Heart left ventricle (tissue), 16 donors: ENCODE measurements at regions not wholly inside any gene's neighbourhood (a gene's known extent, or its start where the extent isn't known, plus 50 kb on each side); places are given as distances from the start of the nearest gene placed in this dataset.

Source experiments
- ATAC-seq, 4 donors: fragments of 200-7000 bp; cut with Tn5 transposase; one replicate each; pipeline ENCODE4 v1.9.1; 2020 to 2022; ENCODE audit warnings: moderate library complexity in 4 of 4, mild to moderate bottlenecking in 3 of 4, moderate number of reproducible peaks in 1 of 4
- DNase-seq, 5 donors: peaks; one replicate each; pipeline ENCODE4 v3.0.0-alpha.2; 2020
- H3K27ac ChIP-seq, 12 donors: fragments of 200-600 bp; sonication (generic) in 4 of 12; one replicate each; pipeline versions ENCODE4 v1.5.0 to v1.8.0; 2016 to 2022; ENCODE audit warnings: mild to moderate bottlenecking in 2 of 12
- H3K27me3 ChIP-seq, 9 donors: fragments of 200-600 bp; sonication (generic) in 2 of 9; one replicate each; pipeline versions ENCODE4 v1.5.1 to v1.8.0; 2016 to 2022; ENCODE audit warnings: mild to moderate bottlenecking in 3 of 9
- H3K36me3 ChIP-seq, 9 donors: fragments of 200-600 bp; sonication (generic) in 2 of 9; one replicate each; pipeline versions ENCODE4 v1.5.0 to v1.8.0; 2018 to 2022; ENCODE audit warnings: mild to moderate bottlenecking in 2 of 9
- H3K4me1 ChIP-seq, 12 donors: fragments of 200-600 bp; sonication (generic) in 4 of 12; one replicate each; pipeline versions ENCODE4 v1.5.0 to v1.8.0; 2016 to 2022; ENCODE audit warnings: mild to moderate bottlenecking in 3 of 12
- H3K4me3 ChIP-seq, 12 donors: fragments of 200-600 bp; sonication (generic) in 4 of 12; one replicate each; pipeline versions ENCODE4 v1.5.0 to v1.8.0; 2017 to 2022; ENCODE audit warnings: mild to moderate bottlenecking in 9 of 12, moderate library complexity in 4 of 12
- H3K9me3 ChIP-seq, 12 donors: fragments of 200-600 bp; sonication (generic) in 4 of 12; one replicate each; pipeline versions ENCODE4 v1.5.0 to v1.8.0; 2016 to 2022; ENCODE audit warnings: mild to moderate bottlenecking in 1 of 12
- CTCF ChIP-seq, 12 donors: fragments of 200-600 bp; sonication (generic) in 4 of 12; IDR thresholded peaks; one replicate each; pipeline versions ENCODE4 v1.5.0 to v1.8.0; 2018 to 2022; ENCODE audit warnings: antibody characterized with exemption in 12 of 12, mild to moderate bottlenecking in 5 of 12
- POLR2A ChIP-seq, 2 donors: fragments of 450-650 bp; IDR thresholded peaks; one replicate each; pipeline ENCODE4 v1.6.1; 2017; ENCODE audit warnings: antibody characterized with exemption in 2 of 2, mild to moderate bottlenecking in 2 of 2, moderate library complexity in 2 of 2
- WGBS, 4 donors: extraction: QIAGEN DNeasy Blood & Tissue Kit in 2 of 4; methylation state at CpG; one replicate each; pipeline versions ENCODE4 v1.1.5 to v1.1.7; 2013 to 2018; 5-methylcytosine and 5-hydroxymethylcytosine counted together
- intact Hi-C, 10 donors: fragments of 100-400 bp; cut with DNase I; formaldehyde crosslinking; loops; one replicate each; pipeline versions ENCODE4 v1.11.1 to v1.14.2; 2022
- donor health status: ischemic (EF 13 %, LVEDD 7.1; RV severe dilation, severe dysfunction).
- donor health status: healthy with polysubstance abuse.
- donor health status: DM: no; HTN: yes; CAD: no.
- donor health status: DM: no; HTN: no; CAD: no.
- donor health status: ischemic (EF 25% LVEDD 6.9; RV normal size, moderate dysfunction).
- donor health status: ischemic (EF 25% LVEDD 5.7; RV mildly dilated, moderate dysfunction).
- donor health status: healthy.
- donor health status: DM: yes; HTN: yes; CAD: no.
- donor health status: ischemic (EF 35%, LVEDD 5.7; RV mildly dilated, moderate dysfunction).
- donor health status: nonischemic (EF 11% LVEDD 7.7; RV severe dilation, severe dysfunction).
- donor health status: DM: yes; HTN: yes; CAD: no.
- donor health status: PGD.
- donor health status: ischemic (EF 29% LVEDD 5.4; RV normal size, mild dysfunction).
- donor health status: nonischemic (EF 23%, LVEDD 6.1; RV moderate dilation, normal function).

DNA sequence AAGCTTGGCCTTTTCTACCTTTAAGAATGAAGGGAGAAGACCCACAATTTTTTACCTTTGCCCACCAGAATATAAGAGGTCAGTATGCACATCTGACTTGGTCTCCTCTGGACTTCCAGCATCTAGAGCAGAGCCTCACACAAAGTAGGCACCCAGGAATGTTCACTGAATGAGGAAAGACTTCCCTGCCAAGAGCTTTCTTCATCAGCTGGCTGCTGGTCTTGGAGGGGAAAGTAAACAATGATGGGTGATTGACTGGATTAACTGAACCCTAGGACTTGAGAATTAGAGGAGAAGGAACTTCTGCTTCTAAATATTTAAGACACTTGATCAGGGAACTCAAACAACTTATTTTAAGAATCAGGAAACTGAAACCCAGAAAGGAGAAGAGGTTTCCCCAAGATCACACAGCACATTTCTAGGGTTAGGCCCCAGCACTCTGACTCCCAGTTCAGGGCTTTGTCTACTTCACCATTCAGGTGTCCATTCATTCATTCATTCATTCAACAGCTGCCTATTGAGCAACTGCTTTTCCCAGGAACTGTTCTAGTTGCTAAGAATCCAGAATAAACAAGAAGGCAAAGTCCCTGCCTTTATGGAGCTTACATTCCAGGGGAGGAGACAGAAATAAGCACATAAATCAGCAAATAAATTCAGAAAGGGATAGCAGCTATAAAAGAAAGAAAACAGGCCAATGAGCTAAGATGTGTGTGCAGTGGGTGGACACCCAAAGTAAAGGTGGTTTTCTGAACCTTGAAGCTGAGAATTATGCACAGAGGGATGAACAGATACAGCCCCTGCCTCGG is 216.9 kb upstream of the LRFN2 start:
- DNase-seq: no peak
- Histone ChIP-seq H3K36me3 (no peaks in the 10 kb centered on the region), H3K4me1 (peaks cover 0 to 12% (median 0%) of the 10 kb centered on the region in 12 donors), H3K27ac (no peak overlapping the region), H3K27me3 (no peaks in the 10 kb centered on the region), H3K9me3 (no peaks in the 10 kb centered on the region), H3K4me3 (no peak overlapping the region)
- intact Hi-C loops: no loop called here
- TF ChIP-seq CTCF (IDR thresholded peaks at IDR 0.05) (no peak), POLR2A (IDR thresholded peaks at IDR 0.05) (no peak)
- no peak for ATAC-seq
- WGBS, 4 donors: 79 to 95% (median 91%) methylated on average over 1 of the region's 1 CpG

DNA sequence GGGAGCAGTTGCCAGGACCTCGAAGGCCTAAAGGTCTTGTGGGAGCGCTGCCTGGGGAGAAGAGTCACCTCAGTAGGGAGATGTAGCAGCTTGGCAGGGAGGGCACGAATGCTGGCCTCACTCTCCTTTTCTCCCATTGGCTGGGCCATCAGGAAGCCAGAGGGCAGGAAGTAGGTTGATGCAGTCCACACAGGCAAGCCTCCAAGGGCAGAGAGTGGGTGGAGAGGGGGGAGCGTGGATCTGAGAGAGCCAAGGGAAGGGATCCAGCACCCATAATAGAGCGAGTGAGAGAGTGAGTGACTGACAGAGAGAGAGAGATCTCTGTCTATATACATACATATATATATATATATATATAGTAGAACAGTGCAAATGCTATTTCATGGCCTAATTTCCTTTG is 215.3 kb upstream of the LRFN2 start:
- Histone ChIP-seq H3K27ac (no peak overlapping the region), H3K9me3 (no peaks in the 10 kb centered on the region), H3K36me3 (no peaks in the 10 kb centered on the region), H3K27me3 (no peaks in the 10 kb centered on the region), H3K4me1 (peaks cover 0 to 12% (median 0%) of the 10 kb centered on the region in 12 donors), H3K4me3 (no peak overlapping the region)
- DNase-seq (peak in 1 of 5 donors; percentile 61), ATAC-seq (peak; percentile 51 to 81 (median 67))
- TF ChIP-seq POLR2A (IDR thresholded peaks at IDR 0.05): no peak
- intact Hi-C loops: no loop called here
- WGBS, 4 donors: 46 to 55% (median 49%) methylated on average over 5 of the region's 5 CpGs

- TF ChIP-seq POLR2A (IDR thresholded peaks at IDR 0.05) (no peak), CTCF (IDR thresholded peaks at IDR 0.05) (no peak)
- DNase-seq (no peak), ATAC-seq (no peak)
- Histone ChIP-seq H3K4me1 (peaks cover 0 to 14% (median 0%) of the 10 kb centered on the region in 12 donors), H3K9me3 (no peaks in the 10 kb centered on the region), H3K36me3 (no peaks in the 10 kb centered on the region), H3K27ac (no peak overlapping the region), H3K27me3 (no peaks in the 10 kb centered on the region), H3K4me3 (no peak overlapping the region)
- 78 to 81% (median 80%) methylated on average over 8 of the region's 8 CpGs for WGBS, 4 donors
- intact Hi-C loops: no loop called here
Observed at GRCh38 chr6:40799296-40800140, 212.4 kb upstream of the LRFN2 start.

DNA sequence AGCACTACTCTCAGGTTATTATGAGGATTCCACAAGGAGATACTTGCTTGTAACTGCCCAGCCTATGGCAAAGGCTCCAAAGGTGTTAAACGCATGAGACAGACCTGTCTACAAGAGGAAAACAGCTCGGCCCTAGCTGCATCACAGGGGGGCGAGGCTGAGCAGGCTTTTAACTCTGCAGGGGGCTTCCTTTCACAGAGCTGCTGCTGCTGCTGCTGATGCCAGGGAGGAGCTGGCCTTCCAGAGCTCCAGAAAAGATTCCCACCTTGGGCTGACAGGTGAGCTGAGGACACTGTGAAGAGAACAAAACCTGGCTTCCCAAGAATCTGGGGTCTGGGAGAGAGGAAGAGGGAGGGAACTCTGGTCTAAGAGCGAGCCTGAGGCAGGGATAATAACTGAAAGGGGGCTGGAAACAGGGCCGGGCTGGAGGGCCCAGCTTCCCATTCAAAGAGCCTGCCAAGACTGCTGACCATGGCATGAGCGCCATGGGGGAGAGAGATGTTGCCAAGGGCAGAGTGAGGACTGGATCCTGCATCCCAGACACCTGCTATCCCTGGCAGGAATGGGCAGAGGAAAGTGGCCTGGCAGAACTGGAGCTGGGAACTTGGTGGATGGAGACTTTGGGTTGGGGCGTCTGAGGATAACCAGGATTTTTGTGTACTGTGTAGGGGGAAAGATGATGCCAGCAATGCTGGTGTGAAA is 211.1 kb upstream of the LRFN2 start:
- WGBS, 4 donors: 91 to 94% (median 93%) methylated on average over 7 of the region's 7 CpGs
- ATAC-seq (no peak), DNase-seq (no peak)
- Histone ChIP-seq H3K4me1 (peaks cover 0 to 14% (median 0%) of the 10 kb centered on the region in 12 donors), H3K9me3 (no peaks in the 10 kb centered on the region), H3K36me3 (no peaks in the 10 kb centered on the region), H3K4me3 (no peak overlapping the region), H3K27ac (no peak overlapping the region), H3K27me3 (no peaks in the 10 kb centered on the region)
- intact Hi-C loops: no loop called here
- no peak for TF ChIP-seq POLR2A (IDR thresholded peaks at IDR 0.05)
- no peak for TF ChIP-seq CTCF (IDR thresholded peaks at IDR 0.05)
